ENCODE measurements at regions not wholly inside any gene's neighbourhood (a gene's known extent, or its start where the extent isn't known, plus 50 kb on each side); places are given as distances from the start of the nearest gene placed in this dataset.

DNA sequence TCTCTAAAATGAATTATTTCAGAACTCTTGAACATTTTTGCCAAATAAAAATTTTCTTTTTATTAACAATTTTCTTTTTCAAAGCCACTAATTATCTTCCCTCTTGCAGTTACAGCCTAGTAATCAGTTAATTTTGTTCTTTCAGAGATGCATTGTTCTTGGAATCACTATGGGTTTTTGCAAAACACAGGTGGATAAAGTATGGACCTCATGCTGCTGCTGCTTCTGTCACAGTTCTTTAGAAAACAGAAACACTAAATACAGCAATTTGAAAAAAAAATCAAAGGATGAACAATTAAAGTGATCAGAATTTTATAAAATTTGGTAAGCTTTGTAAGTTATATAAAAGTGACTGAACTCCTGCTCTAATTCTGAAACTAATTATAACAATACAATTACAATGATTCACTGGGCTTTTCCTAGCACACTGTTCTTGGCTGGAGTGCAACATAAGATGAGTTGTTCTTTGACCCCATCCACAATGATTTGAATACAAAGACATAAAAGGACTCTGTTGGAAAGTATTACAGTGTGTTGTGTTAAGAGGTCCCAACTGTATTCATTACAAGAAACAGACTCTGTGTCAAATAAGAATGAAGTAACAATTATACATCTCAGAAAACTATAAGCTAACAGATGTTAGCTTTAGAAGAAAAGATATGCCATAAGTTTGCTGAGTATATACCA lies 59.4 kb upstream of the GK2 start:
- H3K27me3 Mint-ChIP-seq (ENCODE audit: insufficient read depth): no peaks in the 10 kb centered on the region
- Histone ChIP-seq H3K9me3 (ENCODE audit: control insufficient read depth, low read length) (no peaks in the 10 kb centered on the region), H3K27me3 (ENCODE audit: control insufficient read depth, insufficient read depth, low read length, poor library complexity, severe bottlenecking) (no peaks in the 10 kb centered on the region), H3K4me1 (ENCODE audit: control insufficient read depth, insufficient read depth, low read length) (peaks cover 8% of the 10 kb centered on the region), H3K9ac (ENCODE audit: extremely low read depth, low read length, poor library complexity, severe bottlenecking) (no peak overlapping the region), H3K4me3 (ENCODE audit: low read length) (no peak overlapping the region), H3K36me3 (ENCODE audit: control insufficient read depth, insufficient read depth, low read length) (no peaks in the 10 kb centered on the region), H3K27ac (ENCODE audit: low read depth, low read length) (no peak overlapping the region)
- no peak for DNase-seq
- peaks cover 2% of the 10 kb centered on the region for H3K9me3 Mint-ChIP-seq
- no peak overlapping the region for H3K4me3 Mint-ChIP-seq
- TF ChIP-seq, protein P1, sequence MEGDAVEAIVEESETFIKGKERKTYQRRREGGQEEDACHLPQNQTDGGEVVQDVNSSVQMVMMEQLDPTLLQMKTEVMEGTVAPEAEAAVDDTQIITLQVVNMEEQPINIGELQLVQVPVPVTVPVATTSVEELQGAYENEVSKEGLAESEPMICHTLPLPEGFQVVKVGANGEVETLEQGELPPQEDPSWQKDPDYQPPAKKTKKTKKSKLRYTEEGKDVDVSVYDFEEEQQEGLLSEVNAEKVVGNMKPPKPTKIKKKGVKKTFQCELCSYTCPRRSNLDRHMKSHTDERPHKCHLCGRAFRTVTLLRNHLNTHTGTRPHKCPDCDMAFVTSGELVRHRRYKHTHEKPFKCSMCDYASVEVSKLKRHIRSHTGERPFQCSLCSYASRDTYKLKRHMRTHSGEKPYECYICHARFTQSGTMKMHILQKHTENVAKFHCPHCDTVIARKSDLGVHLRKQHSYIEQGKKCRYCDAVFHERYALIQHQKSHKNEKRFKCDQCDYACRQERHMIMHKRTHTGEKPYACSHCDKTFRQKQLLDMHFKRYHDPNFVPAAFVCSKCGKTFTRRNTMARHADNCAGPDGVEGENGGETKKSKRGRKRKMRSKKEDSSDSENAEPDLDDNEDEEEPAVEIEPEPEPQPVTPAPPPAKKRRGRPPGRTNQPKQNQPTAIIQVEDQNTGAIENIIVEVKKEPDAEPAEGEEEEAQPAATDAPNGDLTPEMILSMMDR (conservative IDR thresholded peaks at IDR 0.05): no peak
- H3K27ac Mint-ChIP-seq: no peak overlapping the region
- H3K4me1 Mint-ChIP-seq: peaks cover 20% of the 10 kb centered on the region
- no peaks in the 10 kb centered on the region for H3K36me3 Mint-ChIP-seq (ENCODE audit: low read depth)

DNA sequence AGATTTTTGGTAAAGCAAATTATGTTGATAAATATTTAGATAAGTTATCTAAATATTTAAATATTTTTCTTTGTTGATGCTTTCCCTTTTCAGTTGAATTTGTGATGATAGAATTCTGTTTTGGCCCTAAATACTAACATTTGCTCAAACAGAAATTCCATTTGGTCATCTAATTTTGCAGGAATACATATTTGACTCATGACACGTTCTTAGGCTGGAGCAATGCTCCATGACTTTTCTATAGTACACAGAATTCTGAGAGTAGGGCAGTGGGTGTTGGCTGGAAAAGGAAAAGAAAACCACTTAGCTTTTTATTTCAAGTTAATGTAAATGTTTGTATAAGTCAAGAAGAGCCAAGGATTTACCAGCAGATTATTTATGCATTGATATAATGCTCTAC lies 58.6 kb upstream of the GK2 start:
- Mint-ChIP-seq H3K36me3 (ENCODE audit: low read depth) (no peaks in the 10 kb centered on the region), H3K4me3 (no peak overlapping the region), H3K4me1 (peaks cover 27% of the 10 kb centered on the region), H3K9me3 (peaks cover 2% of the 10 kb centered on the region), H3K27ac (no peak overlapping the region), H3K27me3 (ENCODE audit: insufficient read depth) (no peaks in the 10 kb centered on the region)
- no peaks in the 10 kb centered on the region for H3K27me3 ChIP-seq (ENCODE audit: control insufficient read depth, insufficient read depth, low read length, poor library complexity, severe bottlenecking)
- no peak overlapping the region for H3K4me3 ChIP-seq (ENCODE audit: low read length)
- DNase-seq: no peak
- H3K9me3 ChIP-seq (ENCODE audit: control insufficient read depth, low read length): no peaks in the 10 kb centered on the region
- peaks cover 8% of the 10 kb centered on the region for H3K4me1 ChIP-seq (ENCODE audit: control insufficient read depth, insufficient read depth, low read length)
- H3K9ac ChIP-seq (ENCODE audit: extremely low read depth, low read length, poor library complexity, severe bottlenecking): no peak overlapping the region
- no peak overlapping the region for H3K27ac ChIP-seq (ENCODE audit: low read depth, low read length)
- TF ChIP-seq, protein P1 (conservative IDR thresholded peaks at IDR 0.05): no peak
- 88 to 100% methylated on average over 1 of the region's 1 CpG for WGBS, 2 experiments (ENCODE audit: insufficient coverage in 1 of 2, insufficient read length in 1 of 2)
- no peaks in the 10 kb centered on the region for H3K36me3 ChIP-seq (ENCODE audit: control insufficient read depth, insufficient read depth, low read length)

Data from endodermal cell (in vitro differentiated cells).